ENCODE measurements at regions not wholly inside any gene's neighbourhood (a gene's known extent, or its start where the extent isn't known, plus 50 kb on each side); places are given as distances from the start of the nearest gene placed in this dataset.

DNA sequence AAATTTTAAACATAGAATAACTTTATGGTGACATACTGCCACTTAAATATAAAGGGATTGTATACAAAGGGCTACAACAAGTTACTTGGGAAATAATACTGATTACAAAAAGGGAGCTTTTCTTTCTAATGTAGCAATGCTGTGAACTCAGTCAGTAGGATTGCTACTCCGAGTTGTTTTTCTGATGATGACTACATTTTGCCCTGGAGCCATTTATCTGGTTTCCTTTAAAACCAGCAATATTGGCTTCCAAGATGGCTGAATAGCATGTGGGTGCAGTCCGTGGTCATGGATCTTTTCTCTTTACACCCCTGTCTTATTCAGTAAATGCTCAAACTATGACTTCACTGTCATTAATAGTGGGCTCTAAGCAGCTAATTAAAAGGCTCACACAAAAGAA lies 92.6 kb upstream of the NEK7 start:
- DNase-seq (ENCODE audit: low read depth), result no peak

DNA sequence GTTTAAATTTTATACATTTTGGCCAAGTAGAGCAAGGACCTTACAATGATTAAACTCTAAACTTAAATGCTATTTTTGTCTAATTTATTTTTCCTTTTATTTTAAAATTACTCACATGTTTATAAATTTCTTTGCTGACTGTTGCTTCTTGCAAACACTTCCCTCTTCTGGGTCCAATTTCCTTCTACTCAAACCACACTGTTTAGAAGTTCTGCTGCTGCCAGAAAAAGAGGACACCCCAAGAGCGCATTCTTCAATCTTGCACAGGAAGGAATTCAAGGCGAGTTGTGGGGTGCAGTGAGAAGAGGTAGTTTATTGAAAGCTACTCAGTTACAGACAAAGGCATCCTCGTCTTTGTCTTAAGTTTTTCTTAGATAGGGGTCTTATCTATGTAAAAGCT lies 88.5 kb upstream of the NEK7 start:
- TF ChIP-seq, protein P1, sequence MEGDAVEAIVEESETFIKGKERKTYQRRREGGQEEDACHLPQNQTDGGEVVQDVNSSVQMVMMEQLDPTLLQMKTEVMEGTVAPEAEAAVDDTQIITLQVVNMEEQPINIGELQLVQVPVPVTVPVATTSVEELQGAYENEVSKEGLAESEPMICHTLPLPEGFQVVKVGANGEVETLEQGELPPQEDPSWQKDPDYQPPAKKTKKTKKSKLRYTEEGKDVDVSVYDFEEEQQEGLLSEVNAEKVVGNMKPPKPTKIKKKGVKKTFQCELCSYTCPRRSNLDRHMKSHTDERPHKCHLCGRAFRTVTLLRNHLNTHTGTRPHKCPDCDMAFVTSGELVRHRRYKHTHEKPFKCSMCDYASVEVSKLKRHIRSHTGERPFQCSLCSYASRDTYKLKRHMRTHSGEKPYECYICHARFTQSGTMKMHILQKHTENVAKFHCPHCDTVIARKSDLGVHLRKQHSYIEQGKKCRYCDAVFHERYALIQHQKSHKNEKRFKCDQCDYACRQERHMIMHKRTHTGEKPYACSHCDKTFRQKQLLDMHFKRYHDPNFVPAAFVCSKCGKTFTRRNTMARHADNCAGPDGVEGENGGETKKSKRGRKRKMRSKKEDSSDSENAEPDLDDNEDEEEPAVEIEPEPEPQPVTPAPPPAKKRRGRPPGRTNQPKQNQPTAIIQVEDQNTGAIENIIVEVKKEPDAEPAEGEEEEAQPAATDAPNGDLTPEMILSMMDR (conservative IDR thresholded peaks at IDR 0.05; ENCODE audit: low read depth, low read length), result no peak
- no peak for DNase-seq (ENCODE audit: low read depth)
- H3K4me3 ChIP-seq (ENCODE audit: low read depth, low read length), result no peak overlapping the region

More for the DNA sequence above, 92.6 kb upstream of the NEK7 start:
- H3K4me3 ChIP-seq (ENCODE audit: low read depth, low read length), result no peak overlapping the region
- TF ChIP-seq, protein P1 (conservative IDR thresholded peaks at IDR 0.05; ENCODE audit: low read depth, low read length), result no peak

DNA sequence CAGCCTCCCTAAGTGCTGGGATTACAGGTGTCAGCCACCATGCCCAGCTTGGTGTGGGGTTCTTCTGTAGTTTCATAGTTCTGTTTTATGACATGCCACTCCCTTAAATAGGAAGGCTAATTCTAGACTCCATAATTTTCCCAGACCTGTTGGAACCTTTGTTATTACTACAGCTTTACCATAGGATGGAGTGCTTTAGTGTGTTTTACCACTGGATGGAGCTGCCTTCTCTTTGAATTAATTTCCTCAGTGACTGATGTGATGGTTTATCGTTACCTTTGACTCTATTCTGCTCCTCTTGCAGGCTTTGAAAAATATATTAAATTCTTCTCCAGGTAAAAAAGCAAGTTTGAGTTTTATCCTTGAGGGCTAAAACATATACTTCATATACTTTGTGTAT lies 84.6 kb upstream of the NEK7 start:
- DNase-seq (ENCODE audit: low read depth), result no peak
- TF ChIP-seq, protein P1 (conservative IDR thresholded peaks at IDR 0.05; ENCODE audit: low read depth, low read length), result peak; percentile 45
- H3K4me3 ChIP-seq (ENCODE audit: low read depth, low read length), result no peak overlapping the region

DNA sequence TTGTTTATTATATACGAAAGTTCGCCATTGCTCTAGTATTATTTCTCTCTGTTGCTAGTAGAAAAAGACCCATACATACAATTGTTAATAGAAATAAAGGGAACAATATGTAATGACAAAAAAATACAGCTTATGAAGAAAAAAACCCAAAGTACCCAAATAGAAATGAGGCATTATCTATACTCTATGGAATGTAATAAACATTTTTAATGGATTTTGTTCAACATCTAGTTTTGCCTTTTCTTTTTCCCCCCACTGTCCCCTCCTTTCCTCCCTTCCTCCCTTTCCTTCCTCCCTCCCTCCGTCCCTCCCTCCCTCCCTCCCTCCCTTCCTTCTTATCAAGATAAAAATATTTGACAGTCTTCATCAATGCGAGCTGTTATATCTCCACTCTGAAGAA lies 81.5 kb upstream of the NEK7 start:
- DNase-seq (ENCODE audit: low read depth), result no peak
- H3K4me3 ChIP-seq (ENCODE audit: low read depth, low read length), result no peak overlapping the region
- TF ChIP-seq, protein P1 (conservative IDR thresholded peaks at IDR 0.05; ENCODE audit: low read depth, low read length), result no peak

DNA sequence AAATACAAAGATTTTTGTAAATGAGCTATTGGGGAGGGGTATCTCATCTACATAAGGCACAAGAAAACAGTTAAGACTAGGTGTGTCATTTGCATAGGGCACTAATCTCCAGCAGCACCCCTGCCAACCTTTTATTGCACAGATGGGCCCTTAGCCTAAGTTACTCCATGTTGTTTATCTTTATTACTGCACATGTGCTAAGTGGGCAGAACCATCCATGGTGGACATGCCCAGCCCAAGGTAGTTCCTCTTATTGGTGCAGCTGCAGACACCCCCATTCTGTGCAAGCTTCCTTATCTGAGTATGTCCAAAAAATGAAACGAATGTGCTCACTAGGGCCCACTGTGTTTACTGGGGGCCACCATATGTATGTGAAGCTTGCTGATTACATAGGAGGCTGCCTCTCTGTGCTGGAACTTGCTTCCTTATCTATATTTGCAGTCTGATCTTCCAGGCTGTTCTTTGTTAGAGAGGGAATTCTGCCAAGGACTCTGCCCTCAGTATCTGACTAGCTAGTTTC lies 77.3 kb upstream of the NEK7 start:
- TF ChIP-seq, protein P1 (conservative IDR thresholded peaks at IDR 0.05; ENCODE audit: low read depth, low read length), result no peak
- DNase-seq (ENCODE audit: low read depth), result no peak
- H3K4me3 ChIP-seq (ENCODE audit: low read depth, low read length), result no peak overlapping the region

DNA sequence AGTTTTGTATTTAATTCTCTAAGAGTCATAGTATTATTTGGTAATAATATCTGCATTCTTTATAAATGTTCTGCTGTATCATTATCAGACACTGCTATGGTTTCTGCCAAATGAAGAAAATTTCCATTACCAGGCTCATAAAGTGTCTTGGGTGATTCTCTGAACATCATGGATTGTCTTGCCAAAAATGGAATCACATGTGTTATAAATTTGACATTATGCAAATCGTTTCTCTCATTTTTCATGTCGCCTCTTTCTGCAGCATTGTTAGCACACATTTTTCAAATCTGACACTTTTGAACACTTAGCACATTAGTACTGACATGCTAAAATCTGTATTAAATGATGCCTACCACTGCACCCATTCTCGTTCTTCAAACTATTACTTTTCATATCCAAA lies 74.2 kb upstream of the NEK7 start:
- H3K4me3 ChIP-seq (ENCODE audit: low read depth, low read length), result no peak overlapping the region
- TF ChIP-seq, protein P1 (conservative IDR thresholded peaks at IDR 0.05; ENCODE audit: low read depth, low read length), result no peak
- DNase-seq (ENCODE audit: low read depth), result no peak

DNA sequence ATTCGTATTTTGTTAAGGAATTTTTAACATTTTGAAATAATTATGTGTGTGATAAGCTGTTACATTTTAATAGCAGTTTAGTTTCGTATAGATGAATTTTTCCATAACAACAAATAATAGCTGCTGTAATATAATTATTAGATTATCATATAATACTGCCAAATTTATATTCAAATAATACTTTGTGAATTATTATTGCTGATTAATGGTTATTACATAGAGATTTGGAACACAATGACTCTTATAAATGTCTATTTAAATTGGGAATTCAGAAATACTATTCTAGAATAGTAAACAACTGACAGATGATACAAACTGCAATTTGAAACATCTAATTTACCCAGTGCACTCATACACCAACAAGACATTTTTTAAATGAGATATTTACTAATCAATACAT lies 73.2 kb upstream of the NEK7 start:
- H3K4me3 ChIP-seq (ENCODE audit: low read depth, low read length), result no peak overlapping the region
- no peak for DNase-seq (ENCODE audit: low read depth)
- TF ChIP-seq, protein P1 (conservative IDR thresholded peaks at IDR 0.05; ENCODE audit: low read depth, low read length), result no peak

Data from epithelial cell of proximal tubule (primary cell).